ENCODE measurements at regions not wholly inside any gene's neighbourhood (a gene's known extent, or its start where the extent isn't known, plus 50 kb on each side); places are given as distances from the start of the nearest gene placed in this dataset.

DNA sequence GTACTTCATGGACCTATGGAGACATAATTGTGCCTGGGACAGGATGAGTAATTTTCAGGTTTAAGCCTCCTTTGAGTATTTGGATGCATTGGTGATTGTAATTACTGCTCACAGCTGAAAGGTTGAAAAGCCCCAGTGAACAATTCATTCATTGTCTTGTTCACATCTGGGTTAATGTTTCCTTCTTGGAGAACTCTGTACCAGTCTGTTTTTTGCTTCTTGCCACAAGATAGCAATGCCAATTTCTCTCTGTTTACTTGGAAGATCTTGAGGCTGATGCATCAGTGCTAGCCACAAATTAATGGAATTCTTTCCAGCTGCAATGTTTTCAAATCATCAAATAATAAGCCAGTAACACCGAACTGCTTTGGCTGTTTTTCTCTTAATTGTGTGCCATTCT, 207.8 kb downstream of the BMP2 start (continued):
- TF ChIP-seq, protein P1, sequence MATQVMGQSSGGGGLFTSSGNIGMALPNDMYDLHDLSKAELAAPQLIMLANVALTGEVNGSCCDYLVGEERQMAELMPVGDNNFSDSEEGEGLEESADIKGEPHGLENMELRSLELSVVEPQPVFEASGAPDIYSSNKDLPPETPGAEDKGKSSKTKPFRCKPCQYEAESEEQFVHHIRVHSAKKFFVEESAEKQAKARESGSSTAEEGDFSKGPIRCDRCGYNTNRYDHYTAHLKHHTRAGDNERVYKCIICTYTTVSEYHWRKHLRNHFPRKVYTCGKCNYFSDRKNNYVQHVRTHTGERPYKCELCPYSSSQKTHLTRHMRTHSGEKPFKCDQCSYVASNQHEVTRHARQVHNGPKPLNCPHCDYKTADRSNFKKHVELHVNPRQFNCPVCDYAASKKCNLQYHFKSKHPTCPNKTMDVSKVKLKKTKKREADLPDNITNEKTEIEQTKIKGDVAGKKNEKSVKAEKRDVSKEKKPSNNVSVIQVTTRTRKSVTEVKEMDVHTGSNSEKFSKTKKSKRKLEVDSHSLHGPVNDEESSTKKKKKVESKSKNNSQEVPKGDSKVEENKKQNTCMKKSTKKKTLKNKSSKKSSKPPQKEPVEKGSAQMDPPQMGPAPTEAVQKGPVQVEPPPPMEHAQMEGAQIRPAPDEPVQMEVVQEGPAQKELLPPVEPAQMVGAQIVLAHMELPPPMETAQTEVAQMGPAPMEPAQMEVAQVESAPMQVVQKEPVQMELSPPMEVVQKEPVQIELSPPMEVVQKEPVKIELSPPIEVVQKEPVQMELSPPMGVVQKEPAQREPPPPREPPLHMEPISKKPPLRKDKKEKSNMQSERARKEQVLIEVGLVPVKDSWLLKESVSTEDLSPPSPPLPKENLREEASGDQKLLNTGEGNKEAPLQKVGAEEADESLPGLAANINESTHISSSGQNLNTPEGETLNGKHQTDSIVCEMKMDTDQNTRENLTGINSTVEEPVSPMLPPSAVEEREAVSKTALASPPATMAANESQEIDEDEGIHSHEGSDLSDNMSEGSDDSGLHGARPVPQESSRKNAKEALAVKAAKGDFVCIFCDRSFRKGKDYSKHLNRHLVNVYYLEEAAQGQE (IDR thresholded peaks at IDR 0.05; ENCODE audit: unreplicated experiment), result no peak
- TF ChIP-seq POLR2AphosphoS5 (IDR thresholded peaks at IDR 0.05; ENCODE audit: low read depth), result no peak

DNA sequence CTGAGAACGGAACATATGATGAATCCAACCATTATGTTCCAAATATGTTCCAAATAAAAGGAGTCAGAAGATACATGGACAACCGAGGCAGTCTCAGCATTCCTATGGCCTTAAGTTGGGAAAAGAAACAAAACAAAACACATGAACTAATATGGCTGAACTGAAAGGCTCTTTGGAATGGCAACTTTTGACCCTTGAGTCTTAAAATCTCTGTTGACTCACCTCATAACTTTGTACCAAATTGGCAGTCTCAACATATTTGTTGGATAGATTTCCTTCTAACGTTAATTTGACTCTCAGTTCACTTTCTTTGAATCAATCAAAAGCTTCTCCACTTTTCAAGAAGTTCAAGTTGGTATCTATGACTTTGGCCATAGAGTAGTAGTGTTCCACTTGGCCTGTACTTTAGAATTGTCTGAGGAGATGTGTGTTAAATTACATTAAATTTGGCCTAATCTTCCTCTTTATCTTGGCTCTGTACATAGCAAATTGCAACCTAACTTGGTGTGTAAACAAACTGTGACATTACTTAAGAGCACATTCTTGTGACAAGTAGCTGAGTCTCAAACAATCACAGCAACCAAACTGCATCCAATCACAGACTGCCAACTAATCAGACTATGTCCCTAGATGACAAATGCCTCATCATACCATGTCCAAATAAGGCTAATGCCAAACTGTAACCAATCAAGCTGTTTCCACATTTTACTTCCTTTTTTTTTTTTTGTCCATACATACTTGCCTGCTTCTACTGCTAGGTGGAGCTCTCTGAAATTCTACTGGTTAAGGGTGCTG, 208.8 kb downstream of the BMP2 start:
- Histone ChIP-seq H3K4me1 (ENCODE audit: insufficient read depth) (no peaks in the 10 kb centered on the region), H2AFZ (no peak overlapping the region), H4K20me1 (replicated peaks; ENCODE audit: insufficient read depth) (no peaks in the 10 kb centered on the region), H3F3A (replicated peaks; ENCODE audit: low read depth) (no peaks in the 10 kb centered on the region), H3K4me2 (no peak overlapping the region), H3K9me2 (ENCODE audit: insufficient read depth) (0 out of 2 replicates have a peak, but pooled peaks cover 6% of the 10 kb centered on the region), H3K79me2 (replicated peaks; ENCODE audit: insufficient read depth) (no peaks in the 10 kb centered on the region), H3K27me3 (ENCODE audit: insufficient read depth) (no peaks in the 10 kb centered on the region), H3K27ac (ENCODE audit: low read depth) (no peak overlapping the region), H3K36me3 (ENCODE audit: insufficient read depth) (no peaks in the 10 kb centered on the region), H3K4me3 (no peak overlapping the region)
- Mint-ChIP-seq H3K9me3 (peaks cover 8% of the 10 kb centered on the region; the same call in 2 of the 3 replicates), H3K27ac (no peak overlapping the region), H3K4me3 (no peak overlapping the region), H3K36me3 (ENCODE audit: low read depth) (no peaks in the 10 kb centered on the region; the same call in 2 of the 3 replicates), H3K27me3 (ENCODE audit: insufficient read depth, low read depth, poor library complexity) (no peaks in the 10 kb centered on the region), H3K4me1 (no peaks in the 10 kb centered on the region)
- TF ChIP-seq ZNF114 (CRISPR knock-in tag; IDR thresholded peaks at IDR 0.05), result no peak
- ATAC-seq (no peak), DNase-seq (ENCODE audit: low spot score) (no peak)

DNA sequence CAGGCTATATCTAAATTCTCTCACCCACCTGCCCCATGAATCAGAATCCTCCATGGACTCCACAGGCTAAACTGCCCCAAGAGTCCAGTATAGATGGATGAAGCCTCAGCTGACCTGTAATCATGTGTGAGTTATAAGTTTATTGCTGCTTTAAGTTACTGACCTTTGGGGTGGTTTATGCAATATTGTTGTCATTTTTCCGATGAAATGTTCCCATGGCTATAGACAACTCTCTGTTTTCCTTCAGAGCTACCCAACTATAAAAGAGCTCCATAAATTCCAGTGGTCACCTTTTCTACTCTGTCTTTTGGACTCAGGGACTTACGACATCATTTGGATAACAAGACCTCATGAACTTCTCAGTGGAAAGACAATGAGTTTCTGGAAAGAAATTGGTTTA, 212.1 kb downstream of the BMP2 start:
- H3K4me3 Mint-ChIP-seq, result no peak overlapping the region
- no peak overlapping the region for H3K27ac Mint-ChIP-seq
- Histone ChIP-seq H3K4me1 (ENCODE audit: insufficient read depth) (no peaks in the 10 kb centered on the region), H3K9me2 (ENCODE audit: insufficient read depth) (peaks cover 12% of the 10 kb centered on the region; the same call in 1 of the 2 replicates), H3F3A (replicated peaks; ENCODE audit: low read depth) (no peaks in the 10 kb centered on the region), H2AFZ (no peak overlapping the region), H3K4me2 (no peak overlapping the region), H3K4me3 (no peak overlapping the region), H3K79me2 (replicated peaks; ENCODE audit: insufficient read depth) (no peaks in the 10 kb centered on the region), H3K27ac (ENCODE audit: low read depth) (no peak overlapping the region), H4K20me1 (replicated peaks; ENCODE audit: insufficient read depth) (no peaks in the 10 kb centered on the region), H3K27me3 (ENCODE audit: insufficient read depth) (no peaks in the 10 kb centered on the region), H3K36me3 (ENCODE audit: insufficient read depth) (no peaks in the 10 kb centered on the region)
- H3K36me3 Mint-ChIP-seq (ENCODE audit: low read depth), result no peaks in the 10 kb centered on the region; the same call in 2 of the 3 replicates
- ATAC-seq (no peak), DNase-seq (ENCODE audit: low spot score) (no peak)
- peaks cover 8% of the 10 kb centered on the region; the same call in 2 of the 3 replicates for H3K9me3 Mint-ChIP-seq
- H3K4me1 Mint-ChIP-seq, result no peaks in the 10 kb centered on the region
- no peaks in the 10 kb centered on the region for H3K27me3 Mint-ChIP-seq (ENCODE audit: insufficient read depth, low read depth, poor library complexity)
- TF ChIP-seq, protein P2, sequence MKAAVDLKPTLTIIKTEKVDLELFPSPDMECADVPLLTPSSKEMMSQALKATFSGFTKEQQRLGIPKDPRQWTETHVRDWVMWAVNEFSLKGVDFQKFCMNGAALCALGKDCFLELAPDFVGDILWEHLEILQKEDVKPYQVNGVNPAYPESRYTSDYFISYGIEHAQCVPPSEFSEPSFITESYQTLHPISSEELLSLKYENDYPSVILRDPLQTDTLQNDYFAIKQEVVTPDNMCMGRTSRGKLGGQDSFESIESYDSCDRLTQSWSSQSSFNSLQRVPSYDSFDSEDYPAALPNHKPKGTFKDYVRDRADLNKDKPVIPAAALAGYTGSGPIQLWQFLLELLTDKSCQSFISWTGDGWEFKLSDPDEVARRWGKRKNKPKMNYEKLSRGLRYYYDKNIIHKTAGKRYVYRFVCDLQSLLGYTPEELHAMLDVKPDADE (IDR thresholded peaks at IDR 0.05), result no peak
- TF ChIP-seq POLR2AphosphoS5 (IDR thresholded peaks at IDR 0.05; ENCODE audit: low read depth) (no peak), JUNB (IDR thresholded peaks at IDR 0.05; ENCODE audit: unreplicated experiment) (no peak), ZNF331 (CRISPR knock-in tag; IDR thresholded peaks at IDR 0.05; ENCODE audit: low read depth) (no peak)
- TF ChIP-seq, protein P3, sequence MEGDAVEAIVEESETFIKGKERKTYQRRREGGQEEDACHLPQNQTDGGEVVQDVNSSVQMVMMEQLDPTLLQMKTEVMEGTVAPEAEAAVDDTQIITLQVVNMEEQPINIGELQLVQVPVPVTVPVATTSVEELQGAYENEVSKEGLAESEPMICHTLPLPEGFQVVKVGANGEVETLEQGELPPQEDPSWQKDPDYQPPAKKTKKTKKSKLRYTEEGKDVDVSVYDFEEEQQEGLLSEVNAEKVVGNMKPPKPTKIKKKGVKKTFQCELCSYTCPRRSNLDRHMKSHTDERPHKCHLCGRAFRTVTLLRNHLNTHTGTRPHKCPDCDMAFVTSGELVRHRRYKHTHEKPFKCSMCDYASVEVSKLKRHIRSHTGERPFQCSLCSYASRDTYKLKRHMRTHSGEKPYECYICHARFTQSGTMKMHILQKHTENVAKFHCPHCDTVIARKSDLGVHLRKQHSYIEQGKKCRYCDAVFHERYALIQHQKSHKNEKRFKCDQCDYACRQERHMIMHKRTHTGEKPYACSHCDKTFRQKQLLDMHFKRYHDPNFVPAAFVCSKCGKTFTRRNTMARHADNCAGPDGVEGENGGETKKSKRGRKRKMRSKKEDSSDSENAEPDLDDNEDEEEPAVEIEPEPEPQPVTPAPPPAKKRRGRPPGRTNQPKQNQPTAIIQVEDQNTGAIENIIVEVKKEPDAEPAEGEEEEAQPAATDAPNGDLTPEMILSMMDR (conservative IDR thresholded peaks at IDR 0.05; ENCODE audit: low read depth in 2 of 2), result no peak

Measured in GM23338 (cell line).